ENCODE measurements at regions not wholly inside any gene's neighbourhood (a gene's known extent, or its start where the extent isn't known, plus 50 kb on each side); places are given as distances from the start of the nearest gene placed in this dataset.

GRCh38 chr16:65819136-65819898, 547.2 kb upstream of the CDH5 start:
- no peak for DNase-seq
- 66 to 76% (median 69%) methylated on average over 4 of the region's 4 CpGs for WGBS, 5 donors
- no peaks in the 10 kb centered on the region for H3K27me3 ChIP-seq

DNA sequence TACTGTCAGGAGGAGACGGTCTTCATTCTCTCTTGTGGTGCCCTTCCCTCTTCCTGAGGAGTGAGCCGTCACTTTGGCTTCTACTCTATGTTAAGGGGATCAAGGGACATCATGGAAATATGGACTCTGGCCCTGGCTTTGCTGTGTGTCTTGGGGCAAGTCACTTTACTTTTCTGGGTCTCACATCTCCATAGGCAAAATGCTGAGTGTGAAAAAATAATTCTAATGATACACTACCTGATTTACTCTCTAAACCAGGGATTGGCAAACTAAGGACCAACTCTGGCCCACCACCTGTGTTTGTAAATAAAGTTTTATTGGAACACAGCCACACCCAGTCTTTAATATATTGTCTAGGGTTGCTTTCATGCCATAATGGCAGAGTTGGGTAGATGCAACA, 548.7 kb upstream of the CDH5 start:
- WGBS, 5 donors = 81 to 88% (median 86%) methylated on average over 2 of the region's 2 CpGs
- no peaks in the 10 kb centered on the region for H3K27me3 ChIP-seq
- H3K4me1 ChIP-seq = no peaks in the 10 kb centered on the region
- intact Hi-C loops (cut with DNase I; ENCODE audit: low total_unique reads) = no loop called here
- TF ChIP-seq POLR2AphosphoS5 (IDR thresholded peaks at IDR 0.05) (no peak), POLR2A (IDR thresholded peaks at IDR 0.05) (no peak), EP300 (IDR thresholded peaks at IDR 0.05) (no peak), CTCF (IDR thresholded peaks at IDR 0.05) (no peak)
- H3K27ac ChIP-seq = no peak overlapping the region
- DNase-seq = no peak
- H3K9me3 ChIP-seq = peaks cover 0 to 8% (median 0%) of the 10 kb centered on the region in 4 donors
- no peaks in the 10 kb centered on the region for H3K36me3 ChIP-seq
- H3K4me3 ChIP-seq = no peak overlapping the region

More at GRCh38 chr16:65819136-65819898, 547.2 kb upstream of the CDH5 start:
- no peak for TF ChIP-seq POLR2AphosphoS5 (IDR thresholded peaks at IDR 0.05)
- no peak for TF ChIP-seq CTCF (IDR thresholded peaks at IDR 0.05)
- TF ChIP-seq POLR2A (IDR thresholded peaks at IDR 0.05) = no peak
- no peak for TF ChIP-seq EP300 (IDR thresholded peaks at IDR 0.05)
- Histone ChIP-seq H3K36me3 (no peaks in the 10 kb centered on the region), H3K9me3 (peaks cover 0 to 8% (median 0%) of the 10 kb centered on the region in 4 donors), H3K27ac (no peak overlapping the region), H3K4me1 (no peaks in the 10 kb centered on the region), H3K4me3 (no peak overlapping the region)
- intact Hi-C loops (cut with DNase I; ENCODE audit: low total_unique reads) = no loop called here

DNA sequence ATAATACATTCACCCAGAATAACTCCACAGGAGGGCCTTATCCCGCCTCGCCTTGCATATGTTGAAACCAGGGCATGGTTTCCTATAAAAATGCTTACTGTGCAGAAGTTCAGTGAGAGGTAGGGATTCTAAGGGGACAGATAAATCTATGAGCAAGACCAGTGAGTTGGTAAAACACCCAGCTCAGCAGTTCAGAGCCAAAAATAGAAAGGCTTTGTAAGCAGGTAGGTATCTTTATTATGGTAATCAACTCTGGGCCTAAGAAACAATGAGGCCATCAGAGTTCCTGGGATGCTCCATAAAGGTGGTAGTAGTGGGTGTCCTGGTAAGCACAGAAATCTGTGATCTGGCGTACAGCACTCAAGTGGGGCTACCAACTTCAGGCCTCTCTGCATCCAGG, 549.4 kb upstream of the CDH5 start:
- Histone ChIP-seq H3K4me3 (no peak overlapping the region), H3K27ac (no peak overlapping the region), H3K27me3 (no peaks in the 10 kb centered on the region), H3K4me1 (no peaks in the 10 kb centered on the region), H3K36me3 (no peaks in the 10 kb centered on the region), H3K9me3 (peaks cover 0 to 5% (median 0%) of the 10 kb centered on the region in 4 donors)
- 90 to 94% (median 91%) methylated on average over 3 of the region's 3 CpGs for WGBS, 5 donors
- DNase-seq = no peak
- TF ChIP-seq EP300 (IDR thresholded peaks at IDR 0.05) (no peak), POLR2AphosphoS5 (IDR thresholded peaks at IDR 0.05) (no peak), POLR2A (IDR thresholded peaks at IDR 0.05) (no peak), CTCF (IDR thresholded peaks at IDR 0.05) (no peak)
- intact Hi-C loops (cut with DNase I; ENCODE audit: low total_unique reads) = no loop called here

GRCh38 chr16:65816556-65816955, 549.9 kb upstream of the CDH5 start:
- Histone ChIP-seq H3K27ac (no peak overlapping the region), H3K4me3 (no peak overlapping the region), H3K27me3 (no peaks in the 10 kb centered on the region), H3K36me3 (no peaks in the 10 kb centered on the region), H3K4me1 (no peaks in the 10 kb centered on the region), H3K9me3 (no peaks in the 10 kb centered on the region)
- WGBS, 5 donors = 79 to 89% (median 84%) methylated on average over 2 of the region's 2 CpGs
- TF ChIP-seq POLR2A (IDR thresholded peaks at IDR 0.05) = no peak
- no peak for TF ChIP-seq EP300 (IDR thresholded peaks at IDR 0.05)
- no peak for TF ChIP-seq POLR2AphosphoS5 (IDR thresholded peaks at IDR 0.05)
- TF ChIP-seq CTCF (IDR thresholded peaks at IDR 0.05) = no peak
- no peak for DNase-seq
- intact Hi-C loops (cut with DNase I; ENCODE audit: low total_unique reads) = no loop called here
